Bronchial epithelial cell (primary cell): ENCODE measurements at regions not wholly inside any gene's neighbourhood (a gene's known extent, or its start where the extent isn't known, plus 50 kb on each side); places are given as distances from the start of the nearest gene placed in this dataset.

Source experiments
- DNase-seq: peaks from one replicate; pipeline ENCODE4 v3.0.0-alpha.2; 2010; ENCODE audit warnings: low read depth
- FAIRE-seq: peaks from 2 replicates; lab custom pipeline; 2011; peaks lifted over from hg19 to GRCh38; lab: Jason Lieb, UNC
- H3K27me3 ChIP-seq: 2 replicates; pipeline ENCODE4 v1.5.1; 2011; ENCODE audit warnings: low read length; ENCODE audit not compliant: control insufficient read depth, insufficient read depth
- H3K36me3 ChIP-seq: 2 replicates; pipeline ENCODE4 v1.5.1; 2011; ENCODE audit warnings: low read length; ENCODE audit not compliant: control insufficient read depth, insufficient read depth
- H3K4me3 ChIP-seq: 2 replicates; pipeline ENCODE4 v1.5.1; 2011; ENCODE audit warnings: mild to moderate bottlenecking, low read depth, low read length, control low read depth
- CTCF ChIP-seq: IDR thresholded peaks from 2 replicates; pipeline ENCODE4 v1.5.1; 2011; ENCODE audit warnings: mild to moderate bottlenecking, moderate library complexity, low read length, control low read depth, inconsistent platforms; ENCODE audit not compliant: insufficient read depth, severe bottlenecking

- no peaks in the 10 kb centered on the region for H3K36me3 ChIP-seq
- no peak for TF ChIP-seq CTCF
- FAIRE-seq (no peak), DNase-seq (no peak)
- no peaks in the 10 kb centered on the region for H3K27me3 ChIP-seq
- H3K4me3 ChIP-seq: no peak overlapping the region
Observed at GRCh38 chr13:84029396-84029795, 147.1 kb upstream of the SLITRK1 start.

- no peak for DNase-seq
- Histone ChIP-seq H3K27me3 (no peaks in the 10 kb centered on the region), H3K36me3 (no peaks in the 10 kb centered on the region), H3K4me3 (no peak overlapping the region)
- FAIRE-seq: no peak
- TF ChIP-seq CTCF: no peak
Observed at GRCh38 chr13:84025824-84026223, 143.6 kb upstream of the SLITRK1 start.

GRCh38 chr13:83996415-83996814 lies 114.1 kb upstream of the SLITRK1 start:
- no peak for FAIRE-seq
- no peak for DNase-seq
- Histone ChIP-seq H3K36me3 (no peaks in the 10 kb centered on the region), H3K4me3 (no peak overlapping the region), H3K27me3 (no peaks in the 10 kb centered on the region)
- no peak for TF ChIP-seq CTCF

- Histone ChIP-seq H3K4me3 (no peak overlapping the region), H3K27me3 (no peaks in the 10 kb centered on the region), H3K36me3 (no peaks in the 10 kb centered on the region)
- DNase-seq: no peak
- TF ChIP-seq CTCF: no peak
- no peak for FAIRE-seq
Observed at GRCh38 chr13:83995930-83996329, 113.7 kb upstream of the SLITRK1 start.

GRCh38 chr13:83992566-83993358 lies 110.5 kb upstream of the SLITRK1 start:
- Histone ChIP-seq H3K4me3 (no peak overlapping the region), H3K27me3 (no peaks in the 10 kb centered on the region), H3K36me3 (no peaks in the 10 kb centered on the region)
- DNase-seq (no peak), FAIRE-seq (no peak)
- no peak for TF ChIP-seq CTCF

- no peak for DNase-seq
- FAIRE-seq: no peak
- TF ChIP-seq CTCF: no peak
- Histone ChIP-seq H3K27me3 (no peaks in the 10 kb centered on the region), H3K36me3 (no peaks in the 10 kb centered on the region), H3K4me3 (no peak overlapping the region)
Observed at GRCh38 chr13:83987394-83987793, 105.1 kb upstream of the SLITRK1 start.
